ENCODE measurements at regions not wholly inside any gene's neighbourhood (a gene's known extent, or its start where the extent isn't known, plus 50 kb on each side); places are given as distances from the start of the nearest gene placed in this dataset.

GRCh38 chr3:65109966-65110500 is 422.2 kb upstream of the ADAMTS9 start:
- DNase-seq, result no peak

- DNase-seq, result no peak
Measured at GRCh38 chr3:65107174-65107573, 419.4 kb upstream of the ADAMTS9 start.

- no peak for DNase-seq
Measured at GRCh38 chr3:65101450-65101849, 413.6 kb upstream of the ADAMTS9 start.

GRCh38 chr3:65098400-65098799 is 410.6 kb upstream of the ADAMTS9 start:
- DNase-seq, result no peak

GRCh38 chr3:65096110-65096745 is 408.4 kb upstream of the ADAMTS9 start:
- DNase-seq, result no peak

GRCh38 chr3:65094723-65095122 is 406.9 kb upstream of the ADAMTS9 start:
- no peak for DNase-seq

GRCh38 chr3:65093641-65094040 is 405.8 kb upstream of the ADAMTS9 start:
- no peak for DNase-seq

- DNase-seq, result no peak
Measured at GRCh38 chr3:65091565-65091964, 403.8 kb upstream of the ADAMTS9 start.

- DNase-seq, result no peak
Measured at GRCh38 chr3:65083240-65083639, 395.4 kb upstream of the ADAMTS9 start.

GRCh38 chr3:65081536-65081935 is 393.7 kb upstream of the ADAMTS9 start:
- no peak for DNase-seq

- no peak for DNase-seq
Measured at GRCh38 chr3:65080432-65080831, 392.6 kb upstream of the ADAMTS9 start.

- no peak for DNase-seq
Measured at GRCh38 chr3:65079560-65079959, 391.8 kb upstream of the ADAMTS9 start.

GRCh38 chr3:65078748-65079147 is 390.9 kb upstream of the ADAMTS9 start:
- no peak for DNase-seq

GRCh38 chr3:65077124-65077523 is 389.3 kb upstream of the ADAMTS9 start:
- DNase-seq, result no peak

GRCh38 chr3:65070968-65071367 is 383.2 kb upstream of the ADAMTS9 start:
- DNase-seq, result no peak

GRCh38 chr3:65060904-65061303 is 373.1 kb upstream of the ADAMTS9 start:
- no peak for DNase-seq

- peak in 2 of 3 experiments; percentile 7 to 56 for DNase-seq
Measured at GRCh38 chr3:65052101-65052500, 364.3 kb upstream of the ADAMTS9 start.

- no peak for DNase-seq
Measured at GRCh38 chr3:65048151-65048550, 360.4 kb upstream of the ADAMTS9 start.

GRCh38 chr3:65045138-65045537 is 357.3 kb upstream of the ADAMTS9 start:
- no peak for DNase-seq

- no peak for DNase-seq
Measured at GRCh38 chr3:65044401-65044800, 356.6 kb upstream of the ADAMTS9 start.

- no peak for DNase-seq
Measured at GRCh38 chr3:65042675-65043074, 354.9 kb upstream of the ADAMTS9 start.

GRCh38 chr3:65039754-65040210 is 352.0 kb upstream of the ADAMTS9 start:
- no peak for DNase-seq

GRCh38 chr3:65037861-65038260 is 350.1 kb upstream of the ADAMTS9 start:
- no peak for DNase-seq

- no peak for DNase-seq
Measured at GRCh38 chr3:65035246-65035645, 347.4 kb upstream of the ADAMTS9 start.

GRCh38 chr3:65033576-65033975 is 345.8 kb upstream of the ADAMTS9 start:
- no peak for DNase-seq

Data from NCI-H1417 (cell line).